Upper lobe of left lung (tissue), 6 donors: ENCODE measurements at regions not wholly inside any gene's neighbourhood (a gene's known extent, or its start where the extent isn't known, plus 50 kb on each side); places are given as distances from the start of the nearest gene placed in this dataset.
A peak's percentile ranks its signal among the peaks of the same experiment; 100 is the strongest.

Experiments used
- ATAC-seq, 2 donors: fragments of 200-7000 bp; cut with Tn5 transposase; one replicate each; pipeline ENCODE4 v1.9.1; 2022; ENCODE audit warnings: mild to moderate bottlenecking in 2 of 2, moderate library complexity in 2 of 2; ENCODE audit not compliant: low FRiP score in 2 of 2
- DNase-seq, 2 donors: peaks; one replicate each; pipeline ENCODE4 v3.0.0-alpha.2; 2019 to 2020
- H3K27ac ChIP-seq, 4 donors: fragments of 200-600 bp; sonication (generic); one replicate each; pipeline ENCODE4 v1.5.1; 2016 to 2019
- H3K27me3 ChIP-seq, 4 donors: fragments of 200-600 bp; sonication (generic); one replicate each; pipeline ENCODE4 v1.5.1; 2017 to 2019
- H3K36me3 ChIP-seq, 4 donors: fragments of 200-600 bp; sonication (generic); one replicate each; pipeline ENCODE4 v1.5.1; 2016 to 2019
- H3K4me1 ChIP-seq, 4 donors: fragments of 200-600 bp; sonication (generic); one replicate each; pipeline ENCODE4 v1.5.1; 2018 to 2019
- H3K4me3 ChIP-seq, 4 donors: fragments of 200-600 bp; sonication (generic); one replicate each; pipeline ENCODE4 v1.5.1; 2017 to 2019; ENCODE audit warnings: mild to moderate bottlenecking in 2 of 4, moderate library complexity in 1 of 4
- H3K9me3 ChIP-seq, 4 donors: fragments of 200-600 bp; sonication (generic); one replicate each; pipeline ENCODE4 v1.5.1; 2018 to 2019
- EP300 ChIP-seq, 4 donors: sonication (generic); formaldehyde crosslinking; IDR thresholded peaks; one replicate each; pipeline ENCODE4 v1.5.1; 2017; ENCODE audit warnings: antibody characterized with exemption in 4 of 4, control low read depth in 2 of 4
- POLR2A ChIP-seq, 4 donors: fragments of 450-650 bp; IDR thresholded peaks; one replicate each; pipeline ENCODE4 v1.5.1; 2016 to 2017; ENCODE audit warnings: antibody characterized with exemption in 4 of 4, mild to moderate bottlenecking in 2 of 4
- POLR2AphosphoS5 ChIP-seq, 2 donors: sonication (generic); formaldehyde crosslinking; IDR thresholded peaks; one replicate each; pipeline ENCODE4 v1.5.1; 2017; ENCODE audit warnings: antibody characterized with exemption in 2 of 2
- WGBS, 2 donors: methylation state at CpG; one replicate each; pipeline ENCODE4 v1.1.5; 2017 to 2018; 5-methylcytosine and 5-hydroxymethylcytosine counted together
- TF ChIP-seq, protein P1 (sequence below), 6 experiments: fragments of 450-650 bp in 4 of 6; fragments of 200-600 bp in 2 of 6; sonication (generic) in 2 of 6; IDR thresholded peaks; one replicate each; pipeline ENCODE4 v1.5.1; 2016 to 2019; ENCODE audit warnings: antibody characterized with exemption in 6 of 6
- donor health status: DM: no; HTN: no; CAD: no; lungs with moderate emphysema.
- donor health status: DM: no; HTN: yes; CAD: no; lungs with severe emphysema.

GRCh38 chr15:88993662-88994061, 80.5 kb upstream of the MFGE8 start:
- no peaks in the 10 kb centered on the region for H3K36me3 ChIP-seq
- WGBS, 2 donors, result 81 to 86% methylated on average over 5 of the region's 5 CpGs

GRCh38 chr15:88994286-88994685, 81.1 kb upstream of the MFGE8 start:
- TF ChIP-seq POLR2A (IDR thresholded peaks at IDR 0.05) (no peak), POLR2AphosphoS5 (IDR thresholded peaks at IDR 0.05) (no peak), EP300 (IDR thresholded peaks at IDR 0.05) (no peak)
- TF ChIP-seq, protein P1, sequence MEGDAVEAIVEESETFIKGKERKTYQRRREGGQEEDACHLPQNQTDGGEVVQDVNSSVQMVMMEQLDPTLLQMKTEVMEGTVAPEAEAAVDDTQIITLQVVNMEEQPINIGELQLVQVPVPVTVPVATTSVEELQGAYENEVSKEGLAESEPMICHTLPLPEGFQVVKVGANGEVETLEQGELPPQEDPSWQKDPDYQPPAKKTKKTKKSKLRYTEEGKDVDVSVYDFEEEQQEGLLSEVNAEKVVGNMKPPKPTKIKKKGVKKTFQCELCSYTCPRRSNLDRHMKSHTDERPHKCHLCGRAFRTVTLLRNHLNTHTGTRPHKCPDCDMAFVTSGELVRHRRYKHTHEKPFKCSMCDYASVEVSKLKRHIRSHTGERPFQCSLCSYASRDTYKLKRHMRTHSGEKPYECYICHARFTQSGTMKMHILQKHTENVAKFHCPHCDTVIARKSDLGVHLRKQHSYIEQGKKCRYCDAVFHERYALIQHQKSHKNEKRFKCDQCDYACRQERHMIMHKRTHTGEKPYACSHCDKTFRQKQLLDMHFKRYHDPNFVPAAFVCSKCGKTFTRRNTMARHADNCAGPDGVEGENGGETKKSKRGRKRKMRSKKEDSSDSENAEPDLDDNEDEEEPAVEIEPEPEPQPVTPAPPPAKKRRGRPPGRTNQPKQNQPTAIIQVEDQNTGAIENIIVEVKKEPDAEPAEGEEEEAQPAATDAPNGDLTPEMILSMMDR (IDR thresholded peaks at IDR 0.05), result no peak
- ATAC-seq (peak in 1 of 2 donors; percentile 17), DNase-seq (no peak)
- no peaks in the 10 kb centered on the region for H3K4me1 ChIP-seq
- H3K27ac ChIP-seq, result no peak overlapping the region
- no peaks in the 10 kb centered on the region for H3K9me3 ChIP-seq
- 90 to 100% methylated on average over 1 of the region's 1 CpG for WGBS, 2 donors
- no peaks in the 10 kb centered on the region for H3K36me3 ChIP-seq
- H3K27me3 ChIP-seq, result no peaks in the 10 kb centered on the region
- no peak overlapping the region for H3K4me3 ChIP-seq

More at GRCh38 chr15:88993662-88994061, 80.5 kb upstream of the MFGE8 start:
- Histone ChIP-seq H3K4me3 (no peak overlapping the region), H3K4me1 (no peaks in the 10 kb centered on the region), H3K27me3 (no peaks in the 10 kb centered on the region), H3K9me3 (no peaks in the 10 kb centered on the region), H3K27ac (no peak overlapping the region)
- TF ChIP-seq POLR2A (IDR thresholded peaks at IDR 0.05) (no peak), POLR2AphosphoS5 (IDR thresholded peaks at IDR 0.05) (no peak), EP300 (IDR thresholded peaks at IDR 0.05) (no peak)
- TF ChIP-seq, protein P1 (IDR thresholded peaks at IDR 0.05), result no peak
- no peak for ATAC-seq
- DNase-seq, result no peak

- no peaks in the 10 kb centered on the region for H3K27me3 ChIP-seq
- H3K4me3 ChIP-seq, result no peak overlapping the region
- H3K4me1 ChIP-seq, result no peaks in the 10 kb centered on the region
- TF ChIP-seq POLR2A (IDR thresholded peaks at IDR 0.05) (no peak), POLR2AphosphoS5 (IDR thresholded peaks at IDR 0.05) (no peak), EP300 (IDR thresholded peaks at IDR 0.05) (no peak)
- TF ChIP-seq, protein P1 (IDR thresholded peaks at IDR 0.05), result no peak
- H3K36me3 ChIP-seq, result no peaks in the 10 kb centered on the region
- no peak for DNase-seq
- H3K9me3 ChIP-seq, result no peaks in the 10 kb centered on the region
- H3K27ac ChIP-seq, result no peak overlapping the region
- 63 to 69% methylated on average over 3 of the region's 3 CpGs for WGBS, 2 donors
- ATAC-seq, result no peak
These were observed 82.3 kb upstream of the MFGE8 start for GRCh38 chr15:88995449-88995848.

GRCh38 chr15:88997531-88997930, 84.4 kb upstream of the MFGE8 start:
- WGBS, 2 donors, result 80 to 89% methylated on average over 3 of the region's 3 CpGs

More at GRCh38 chr15:88997531-88997930, 84.4 kb upstream of the MFGE8 start:
- H3K4me3 ChIP-seq, result no peak overlapping the region
- H3K27ac ChIP-seq, result no peak overlapping the region
- no peaks in the 10 kb centered on the region for H3K27me3 ChIP-seq
- H3K4me1 ChIP-seq, result peaks cover 0 to under 1% (median 0%) of the 10 kb centered on the region in 4 donors
- H3K9me3 ChIP-seq, result no peaks in the 10 kb centered on the region
- no peak for ATAC-seq
- no peak for DNase-seq
- no peaks in the 10 kb centered on the region for H3K36me3 ChIP-seq
- TF ChIP-seq EP300 (IDR thresholded peaks at IDR 0.05) (no peak), POLR2AphosphoS5 (IDR thresholded peaks at IDR 0.05) (no peak), POLR2A (IDR thresholded peaks at IDR 0.05) (no peak)
- TF ChIP-seq, protein P1 (IDR thresholded peaks at IDR 0.05), result no peak
